Memory B cell (primary cell): ENCODE measurements at regions not wholly inside any gene's neighbourhood (a gene's known extent, or its start where the extent isn't known, plus 50 kb on each side); places are given as distances from the start of the nearest gene placed in this dataset.

Source experiments
- ATAC-seq: fragments of 150-1000 bp; cut with Tn5 transposase; 2 replicates; pipeline ENCODE4 v1.10.0; 2021; ENCODE audit warnings: low read depth, mild to moderate bottlenecking, moderate library complexity
- DNase-seq, 2 donors: peaks; one replicate each; pipeline ENCODE4 v3.0.0; 2022; ENCODE audit warnings: low spot score in 2 of 2
- H3K27ac Mint-ChIP-seq: one replicate; pipeline ENCODE4 v1.8.0; 2022; ENCODE audit warnings: mild to moderate bottlenecking, moderate library complexity, mixed read lengths
- H3K27me3 Mint-ChIP-seq: one replicate; pipeline ENCODE4 v1.8.0; 2022; ENCODE audit warnings: mixed read lengths
- H3K36me3 Mint-ChIP-seq: one replicate; pipeline ENCODE4 v1.8.0; 2022; ENCODE audit warnings: mild to moderate bottlenecking, mixed read lengths
- H3K4me1 Mint-ChIP-seq: one replicate; pipeline ENCODE4 v1.8.0; 2022; ENCODE audit warnings: mixed read lengths
- H3K4me3 Mint-ChIP-seq: one replicate; pipeline ENCODE4 v1.8.0; 2022; ENCODE audit warnings: mild to moderate bottlenecking, moderate library complexity, mixed read lengths
- H3K9me3 Mint-ChIP-seq: one replicate; pipeline ENCODE4 v1.8.0; 2022; ENCODE audit warnings: mixed read lengths

GRCh38 chr4:4781936-4782707, 77.3 kb upstream of the MSX1 start:
- Mint-ChIP-seq H3K27me3 (peaks cover 7% of the 10 kb centered on the region), H3K4me1 (peaks cover 3% of the 10 kb centered on the region), H3K9me3 (peaks cover 6% of the 10 kb centered on the region), H3K36me3 (peaks cover 2% of the 10 kb centered on the region), H3K4me3 (no peak overlapping the region), H3K27ac (no peak overlapping the region)
- ATAC-seq (no peak), DNase-seq (no peak)

- no peak overlapping the region for H3K27ac Mint-ChIP-seq
- peaks cover 6% of the 10 kb centered on the region for H3K9me3 Mint-ChIP-seq
- H3K27me3 Mint-ChIP-seq: peaks cover 9% of the 10 kb centered on the region
- DNase-seq: no peak
- H3K4me3 Mint-ChIP-seq: no peak overlapping the region
- peaks cover 3% of the 10 kb centered on the region for H3K4me1 Mint-ChIP-seq
- peaks cover 2% of the 10 kb centered on the region for H3K36me3 Mint-ChIP-seq
- no peak for ATAC-seq
Measured at GRCh38 chr4:4780729-4781244, 78.7 kb upstream of the MSX1 start.

GRCh38 chr4:4779486-4779885, 80.0 kb upstream of the MSX1 start:
- no peak overlapping the region for H3K4me3 Mint-ChIP-seq
- peaks cover 9% of the 10 kb centered on the region for H3K27me3 Mint-ChIP-seq
- H3K4me1 Mint-ChIP-seq: peaks cover 3% of the 10 kb centered on the region
- ATAC-seq (no peak), DNase-seq (no peak)
- peaks cover 6% of the 10 kb centered on the region for H3K9me3 Mint-ChIP-seq
- peaks cover 2% of the 10 kb centered on the region for H3K36me3 Mint-ChIP-seq
- H3K27ac Mint-ChIP-seq: no peak overlapping the region

- ATAC-seq (no peak), DNase-seq (no peak)
- peaks cover 9% of the 10 kb centered on the region for H3K27me3 Mint-ChIP-seq
- peaks cover 3% of the 10 kb centered on the region for H3K4me1 Mint-ChIP-seq
- H3K36me3 Mint-ChIP-seq: peaks cover 2% of the 10 kb centered on the region
- H3K4me3 Mint-ChIP-seq: no peak overlapping the region
- H3K9me3 Mint-ChIP-seq: peaks cover 6% of the 10 kb centered on the region
- no peak overlapping the region for H3K27ac Mint-ChIP-seq
Measured at GRCh38 chr4:4779054-4779453, 80.4 kb upstream of the MSX1 start.

- DNase-seq: no peak
- Mint-ChIP-seq H3K27ac (no peak overlapping the region), H3K27me3 (peaks cover 9% of the 10 kb centered on the region), H3K4me3 (no peak overlapping the region), H3K9me3 (peaks cover 6% of the 10 kb centered on the region), H3K36me3 (peaks cover 2% of the 10 kb centered on the region), H3K4me1 (peaks cover 3% of the 10 kb centered on the region)
- no peak for ATAC-seq
Measured at GRCh38 chr4:4778554-4778953, 80.9 kb upstream of the MSX1 start.

- H3K36me3 Mint-ChIP-seq: no peaks in the 10 kb centered on the region
- peaks cover 6% of the 10 kb centered on the region for H3K27me3 Mint-ChIP-seq
- DNase-seq (no peak), ATAC-seq (no peak)
- H3K4me3 Mint-ChIP-seq: no peak overlapping the region
- peaks cover 6% of the 10 kb centered on the region for H3K9me3 Mint-ChIP-seq
- no peak overlapping the region for H3K27ac Mint-ChIP-seq
- no peaks in the 10 kb centered on the region for H3K4me1 Mint-ChIP-seq
Measured at GRCh38 chr4:4776934-4777333, 82.5 kb upstream of the MSX1 start.

- no peaks in the 10 kb centered on the region for H3K36me3 Mint-ChIP-seq
- H3K4me3 Mint-ChIP-seq: no peak overlapping the region
- no peak overlapping the region for H3K27ac Mint-ChIP-seq
- H3K27me3 Mint-ChIP-seq: peaks cover 6% of the 10 kb centered on the region
- DNase-seq (no peak), ATAC-seq (no peak)
- peaks cover 5% of the 10 kb centered on the region for H3K9me3 Mint-ChIP-seq
- H3K4me1 Mint-ChIP-seq: no peaks in the 10 kb centered on the region
Measured at GRCh38 chr4:4776335-4776734, 83.1 kb upstream of the MSX1 start.

- Mint-ChIP-seq H3K9me3 (peaks cover 3% of the 10 kb centered on the region), H3K27me3 (peaks cover 6% of the 10 kb centered on the region), H3K27ac (no peak overlapping the region), H3K4me1 (no peaks in the 10 kb centered on the region), H3K4me3 (no peak overlapping the region), H3K36me3 (no peaks in the 10 kb centered on the region)
- no peak for DNase-seq
- no peak for ATAC-seq
Measured at GRCh38 chr4:4775493-4776004, 83.9 kb upstream of the MSX1 start.

GRCh38 chr4:4772534-4772933, 86.9 kb upstream of the MSX1 start:
- Mint-ChIP-seq H3K27me3 (peaks cover 2% of the 10 kb centered on the region), H3K4me1 (no peaks in the 10 kb centered on the region), H3K27ac (no peak overlapping the region), H3K4me3 (no peak overlapping the region), H3K9me3 (no peaks in the 10 kb centered on the region), H3K36me3 (no peaks in the 10 kb centered on the region)
- no peak for ATAC-seq
- no peak for DNase-seq

GRCh38 chr4:4771160-4771559, 88.3 kb upstream of the MSX1 start:
- Mint-ChIP-seq H3K27ac (no peak overlapping the region), H3K27me3 (peaks cover 3% of the 10 kb centered on the region), H3K36me3 (peaks cover 4% of the 10 kb centered on the region), H3K4me1 (no peaks in the 10 kb centered on the region), H3K9me3 (peaks cover 2% of the 10 kb centered on the region), H3K4me3 (no peak overlapping the region)
- no peak for DNase-seq
- ATAC-seq: no peak

GRCh38 chr4:4770610-4771009, 88.9 kb upstream of the MSX1 start:
- no peak for DNase-seq
- no peak for ATAC-seq
- Mint-ChIP-seq H3K9me3 (peaks cover 2% of the 10 kb centered on the region), H3K36me3 (peaks cover 5% of the 10 kb centered on the region), H3K4me1 (no peaks in the 10 kb centered on the region), H3K27me3 (peaks cover 4% of the 10 kb centered on the region), H3K27ac (no peak overlapping the region), H3K4me3 (no peak overlapping the region)

GRCh38 chr4:4766564-4766963, 92.9 kb upstream of the MSX1 start:
- Mint-ChIP-seq H3K27me3 (peaks cover 17% of the 10 kb centered on the region), H3K4me1 (peaks cover 12% of the 10 kb centered on the region), H3K4me3 (no peak overlapping the region), H3K27ac (no peak overlapping the region), H3K9me3 (peaks cover 2% of the 10 kb centered on the region), H3K36me3 (peaks cover 8% of the 10 kb centered on the region)
- ATAC-seq: no peak
- no peak for DNase-seq

GRCh38 chr4:4765811-4766210, 93.7 kb upstream of the MSX1 start:
- Mint-ChIP-seq H3K36me3 (peaks cover 8% of the 10 kb centered on the region), H3K27ac (no peak overlapping the region), H3K4me3 (no peak overlapping the region), H3K27me3 (peaks cover 17% of the 10 kb centered on the region), H3K9me3 (peaks cover 2% of the 10 kb centered on the region), H3K4me1 (peaks cover 12% of the 10 kb centered on the region)
- ATAC-seq (no peak), DNase-seq (no peak)

GRCh38 chr4:4764558-4764905, 94.9 kb upstream of the MSX1 start:
- Mint-ChIP-seq H3K4me1 (peaks cover 12% of the 10 kb centered on the region), H3K27me3 (peaks cover 17% of the 10 kb centered on the region), H3K9me3 (peaks cover 2% of the 10 kb centered on the region), H3K27ac (no peak overlapping the region), H3K4me3 (no peak overlapping the region), H3K36me3 (peaks cover 8% of the 10 kb centered on the region)
- no peak for ATAC-seq
- no peak for DNase-seq
